ENCODE measurements at regions not wholly inside any gene's neighbourhood (a gene's known extent, or its start where the extent isn't known, plus 50 kb on each side); places are given as distances from the start of the nearest gene placed in this dataset.

GRCh38 chr11:133710681-133711240, 134.6 kb downstream of the SPATA19 start:
- no peaks in the 10 kb centered on the region for H3K9me3 ChIP-seq
- H3K4me1 ChIP-seq = peaks cover 0 to 18% of the 10 kb centered on the region in 2 donors
- H3K36me3 ChIP-seq = no peaks in the 10 kb centered on the region
- H3K27me3 ChIP-seq = no peaks in the 10 kb centered on the region
- no peak overlapping the region for H3K4me3 ChIP-seq
- DNase-seq (ENCODE audit: low spot score) = no peak
- TF ChIP-seq CTCF (IDR thresholded peaks at IDR 0.05) = no peak
- H3K27ac ChIP-seq = peak overlapping the region in 1 of 2 donors; percentile 48

- no peak overlapping the region for H3K4me3 ChIP-seq
- H3K9me3 ChIP-seq = no peaks in the 10 kb centered on the region
- no peaks in the 10 kb centered on the region for H3K27me3 ChIP-seq
- H3K36me3 ChIP-seq = no peaks in the 10 kb centered on the region
- H3K27ac ChIP-seq = no peak overlapping the region
- TF ChIP-seq CTCF (IDR thresholded peaks at IDR 0.05) = no peak
- H3K4me1 ChIP-seq = peaks cover 0 to 18% of the 10 kb centered on the region in 2 donors
- DNase-seq (ENCODE audit: low spot score) = no peak
Observed at GRCh38 chr11:133710241-133710640, 135.1 kb downstream of the SPATA19 start.

DNA sequence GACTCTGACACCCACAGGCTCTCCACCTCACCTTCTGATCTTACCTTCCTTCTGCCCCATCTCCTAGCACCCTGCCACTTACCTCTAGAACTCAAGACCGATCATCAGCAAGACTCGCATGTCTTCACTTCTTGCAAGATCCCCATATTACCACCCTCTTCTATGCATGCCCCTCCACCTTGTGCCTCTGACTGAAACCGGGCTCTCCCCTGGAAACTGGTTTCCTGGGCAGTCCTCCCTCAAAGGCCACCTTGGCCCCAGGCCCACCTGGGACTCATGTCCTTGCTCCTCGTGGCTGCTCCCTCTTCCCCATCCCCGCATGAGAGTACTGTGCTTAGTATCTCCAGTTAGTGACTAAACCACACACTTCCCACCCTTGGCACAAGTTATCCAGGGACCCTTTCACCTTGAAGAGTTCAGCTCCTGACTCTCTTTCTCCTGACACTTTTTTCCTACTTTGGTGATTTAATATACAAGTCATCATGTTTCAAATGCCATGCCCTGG, 136.7 kb downstream of the SPATA19 start:
- Histone ChIP-seq H3K9me3 (no peaks in the 10 kb centered on the region), H3K4me1 (peaks cover 0 to 18% of the 10 kb centered on the region in 2 donors), H3K36me3 (no peaks in the 10 kb centered on the region), H3K27ac (no peak overlapping the region), H3K4me3 (no peak overlapping the region), H3K27me3 (no peaks in the 10 kb centered on the region)
- no peak for TF ChIP-seq CTCF (IDR thresholded peaks at IDR 0.05)
- DNase-seq (ENCODE audit: low spot score) = no peak

GRCh38 chr11:133706925-133707794, 138.2 kb downstream of the SPATA19 start:
- Histone ChIP-seq H3K27ac (no peak overlapping the region), H3K4me3 (no peak overlapping the region), H3K36me3 (no peaks in the 10 kb centered on the region), H3K27me3 (no peaks in the 10 kb centered on the region), H3K4me1 (peaks cover 0 to 14% of the 10 kb centered on the region in 2 donors), H3K9me3 (no peaks in the 10 kb centered on the region)
- DNase-seq (ENCODE audit: low spot score) = no peak
- TF ChIP-seq CTCF (IDR thresholded peaks at IDR 0.05) = no peak

DNA sequence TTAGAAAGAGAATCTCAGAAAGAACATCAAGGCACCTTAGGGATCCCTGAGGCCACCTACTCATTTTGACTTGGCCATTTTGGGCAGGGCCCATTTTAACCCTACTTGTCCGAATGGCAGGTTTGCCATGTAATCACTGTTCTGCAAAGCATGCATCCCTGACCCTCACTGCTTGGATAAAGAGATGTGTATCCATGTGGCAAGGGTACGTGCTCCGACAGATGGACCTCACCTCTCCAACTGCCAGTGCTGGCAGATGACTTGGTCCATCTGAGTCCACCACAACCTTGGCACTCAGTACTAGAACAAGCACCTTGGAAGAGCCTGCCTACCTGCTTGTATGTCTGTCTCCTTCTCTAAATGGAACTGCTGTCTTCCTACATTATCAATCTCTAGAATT, 139.4 kb downstream of the SPATA19 start:
- H3K9me3 ChIP-seq = no peaks in the 10 kb centered on the region
- H3K27ac ChIP-seq = no peak overlapping the region
- no peaks in the 10 kb centered on the region for H3K27me3 ChIP-seq
- no peak overlapping the region for H3K4me3 ChIP-seq
- TF ChIP-seq CTCF (IDR thresholded peaks at IDR 0.05) = no peak
- H3K4me1 ChIP-seq = peaks cover 0 to 3% of the 10 kb centered on the region in 2 donors
- H3K36me3 ChIP-seq = no peaks in the 10 kb centered on the region
- no peak for DNase-seq (ENCODE audit: low spot score)

Data from right atrium auricular region (tissue), 2 donors.